Tibial nerve (tissue), 3 donors: ENCODE measurements at regions not wholly inside any gene's neighbourhood (a gene's known extent, or its start where the extent isn't known, plus 50 kb on each side); places are given as distances from the start of the nearest gene placed in this dataset.

ENCODE experiments used
- CTCF ChIP-seq, 5 experiments: fragments of 200-600 bp in 3 of 5; fragments of 450-650 bp in 2 of 5; sonication (generic) in 3 of 5; IDR thresholded peaks; one replicate each; pipeline ENCODE4 v1.5.1; 2016 to 2019; ENCODE audit warnings: antibody characterized with exemption in 5 of 5, mild to moderate bottlenecking in 3 of 5, moderate library complexity in 2 of 5
- POLR2A ChIP-seq, 2 donors: fragments of 450-650 bp; IDR thresholded peaks; one replicate each; pipeline ENCODE4 v1.6.1; 2017; ENCODE audit warnings: antibody characterized with exemption in 2 of 2, mild to moderate bottlenecking in 2 of 2, moderate library complexity in 2 of 2

GRCh38 chr6:10030942-10031537, 383.8 kb downstream of the TFAP2A start:
- TF ChIP-seq POLR2A (IDR thresholded peaks at IDR 0.05) (no peak), CTCF (IDR thresholded peaks at IDR 0.05) (peak; percentile 30 to 60 (median 47))
